Parathyroid adenoma (tissue), 2 donors: ENCODE measurements at regions not wholly inside any gene's neighbourhood (a gene's known extent, or its start where the extent isn't known, plus 50 kb on each side); places are given as distances from the start of the nearest gene placed in this dataset.

ENCODE experiments used
- H2AFZ ChIP-seq: fragments of 300-600 bp; sonication (generic); one replicate; pipeline ENCODE4 v1.7.0; 2017; ENCODE audit warnings: antibody characterized with exemption, mild to moderate bottlenecking
- H3K27ac ChIP-seq: fragments of 300-600 bp; sonication (generic); one replicate; pipeline ENCODE4 v1.7.0; 2017
- H3K27me3 ChIP-seq: fragments of 300-600 bp; sonication (generic); one replicate; pipeline ENCODE4 v1.7.0; 2017; ENCODE audit warnings: low read length; ENCODE audit not compliant: control insufficient read depth, insufficient read depth
- H3K36me3 ChIP-seq: fragments of 300-600 bp; sonication (generic); one replicate; pipeline ENCODE4 v1.7.0; 2017; ENCODE audit warnings: low read length; ENCODE audit not compliant: control insufficient read depth, insufficient read depth
- H3K4me1 ChIP-seq: fragments of 300-600 bp; sonication (generic); one replicate; pipeline ENCODE4 v1.7.0; 2017; ENCODE audit warnings: control low read depth
- H3K4me2 ChIP-seq: fragments of 300-600 bp; sonication (generic); one replicate; pipeline ENCODE4 v1.7.0; 2017; ENCODE audit warnings: low read length
- H3K4me3 ChIP-seq: fragments of 300-600 bp; sonication (generic); one replicate; pipeline ENCODE4 v1.7.0; 2017; ENCODE audit warnings: low read depth, low read length
- H3K79me2 ChIP-seq: fragments of 300-600 bp; sonication (generic); one replicate; pipeline ENCODE4 v1.7.0; 2017; ENCODE audit warnings: control low read depth
- H3K9ac ChIP-seq: fragments of 300-600 bp; sonication (generic); one replicate; pipeline ENCODE4 v1.7.0; 2017; ENCODE audit warnings: mild to moderate bottlenecking
- H3K9me3 ChIP-seq: fragments of 300-600 bp; sonication (generic); one replicate; pipeline ENCODE4 v1.7.0; 2017; ENCODE audit warnings: low read length; ENCODE audit not compliant: control insufficient read depth
- CTCF ChIP-seq: fragments of 300-600 bp; sonication (generic); IDR thresholded peaks from one replicate; pipeline ENCODE4 v1.7.0; 2017; ENCODE audit warnings: antibody characterized with exemption, mild to moderate bottlenecking
- donor health status: primary hyperparathyroidism.

GRCh38 chr2:56021579-56021978 is 98.0 kb upstream of the EFEMP1 start:
- Histone ChIP-seq H3K9ac (no peak overlapping the region), H3K4me1 (no peaks in the 10 kb centered on the region), H3K4me2 (no peak overlapping the region), H3K79me2 (no peaks in the 10 kb centered on the region), H3K27me3 (no peaks in the 10 kb centered on the region), H3K27ac (no peak overlapping the region), H2AFZ (no peak overlapping the region), H3K4me3 (no peak overlapping the region), H3K9me3 (no peaks in the 10 kb centered on the region), H3K36me3 (no peaks in the 10 kb centered on the region)
- no peak for TF ChIP-seq CTCF

GRCh38 chr2:56025469-56026193 is 102.0 kb upstream of the EFEMP1 start:
- Histone ChIP-seq H3K36me3 (no peaks in the 10 kb centered on the region), H3K4me2 (no peak overlapping the region), H3K4me3 (no peak overlapping the region), H2AFZ (no peak overlapping the region), H3K9ac (no peak overlapping the region), H3K79me2 (no peaks in the 10 kb centered on the region), H3K27ac (no peak overlapping the region), H3K9me3 (no peaks in the 10 kb centered on the region), H3K4me1 (no peaks in the 10 kb centered on the region), H3K27me3 (no peaks in the 10 kb centered on the region)
- no peak for TF ChIP-seq CTCF

- no peaks in the 10 kb centered on the region for H3K27me3 ChIP-seq
- no peaks in the 10 kb centered on the region for H3K9me3 ChIP-seq
- no peak overlapping the region for H3K4me2 ChIP-seq
- H3K79me2 ChIP-seq: no peaks in the 10 kb centered on the region
- H3K4me3 ChIP-seq: no peak overlapping the region
- TF ChIP-seq CTCF: no peak
- H3K36me3 ChIP-seq: no peaks in the 10 kb centered on the region
- no peak overlapping the region for H3K27ac ChIP-seq
- H2AFZ ChIP-seq: no peak overlapping the region
- no peak overlapping the region for H3K9ac ChIP-seq
- H3K4me1 ChIP-seq: no peaks in the 10 kb centered on the region
Observed at GRCh38 chr2:56026828-56027227, 103.2 kb upstream of the EFEMP1 start.

DNA sequence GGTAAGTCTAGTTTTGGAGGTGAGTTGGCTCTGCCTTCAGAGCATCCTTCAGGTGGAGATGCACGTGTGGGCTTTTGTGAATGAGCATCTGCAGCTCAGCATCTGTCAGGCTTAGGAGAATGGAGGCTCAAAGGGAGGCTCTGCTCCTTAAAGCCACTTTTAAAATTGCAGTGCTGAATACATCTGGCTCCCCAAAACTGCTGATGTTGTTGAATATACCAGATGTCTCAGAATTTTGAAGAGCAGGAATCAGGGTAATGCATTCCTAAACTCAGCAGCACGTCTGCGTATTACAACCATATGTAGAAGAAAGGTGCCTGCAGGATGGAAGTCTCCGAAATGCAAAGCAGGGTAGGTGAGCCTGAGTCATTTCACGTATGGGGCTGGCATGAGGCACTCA is 106.5 kb upstream of the EFEMP1 start:
- H3K9ac ChIP-seq: no peak overlapping the region
- no peaks in the 10 kb centered on the region for H3K4me1 ChIP-seq
- no peak overlapping the region for H3K4me3 ChIP-seq
- no peak for TF ChIP-seq CTCF
- no peaks in the 10 kb centered on the region for H3K79me2 ChIP-seq
- no peak overlapping the region for H3K4me2 ChIP-seq
- H2AFZ ChIP-seq: no peak overlapping the region
- H3K27me3 ChIP-seq: no peaks in the 10 kb centered on the region
- H3K9me3 ChIP-seq: no peaks in the 10 kb centered on the region
- H3K27ac ChIP-seq: no peak overlapping the region
- H3K36me3 ChIP-seq: no peaks in the 10 kb centered on the region

DNA sequence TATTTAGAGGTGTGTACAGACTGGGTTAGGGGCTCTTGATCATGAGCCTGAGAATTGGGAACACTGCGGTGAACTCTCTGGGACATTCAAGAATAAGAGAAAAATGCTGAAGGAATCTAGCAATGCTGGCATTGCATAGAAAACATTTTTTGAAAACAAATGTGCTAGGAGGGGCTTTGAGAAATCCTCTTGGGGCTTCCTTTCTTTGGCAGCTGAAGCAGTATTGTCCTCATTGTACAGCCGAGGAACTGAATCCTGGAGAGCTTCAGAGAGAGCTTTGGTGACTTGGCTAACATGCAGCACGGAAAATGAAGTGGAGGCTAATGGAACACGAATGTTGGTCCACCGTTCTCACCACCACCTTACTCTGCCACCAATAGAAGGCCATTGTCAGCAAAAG is 107.3 kb upstream of the EFEMP1 start:
- TF ChIP-seq CTCF: no peak
- no peak overlapping the region for H3K4me3 ChIP-seq
- no peaks in the 10 kb centered on the region for H3K79me2 ChIP-seq
- no peak overlapping the region for H3K27ac ChIP-seq
- no peak overlapping the region for H2AFZ ChIP-seq
- no peaks in the 10 kb centered on the region for H3K27me3 ChIP-seq
- H3K4me1 ChIP-seq: no peaks in the 10 kb centered on the region
- H3K9ac ChIP-seq: no peak overlapping the region
- H3K9me3 ChIP-seq: no peaks in the 10 kb centered on the region
- H3K4me2 ChIP-seq: no peak overlapping the region
- H3K36me3 ChIP-seq: no peaks in the 10 kb centered on the region
